Fibroblast of gingiva (primary cell): ENCODE measurements at regions not wholly inside any gene's neighbourhood (a gene's known extent, or its start where the extent isn't known, plus 50 kb on each side); places are given as distances from the start of the nearest gene placed in this dataset.

Experiments used
- DNase-seq: peaks from one replicate; pipeline ENCODE4 v3.0.0-alpha.2; 2011; ENCODE audit warnings: low read depth

- DNase-seq = no peak
These were observed 708.1 kb upstream of the RGMB start for GRCh38 chr5:98065261-98065909.

DNA sequence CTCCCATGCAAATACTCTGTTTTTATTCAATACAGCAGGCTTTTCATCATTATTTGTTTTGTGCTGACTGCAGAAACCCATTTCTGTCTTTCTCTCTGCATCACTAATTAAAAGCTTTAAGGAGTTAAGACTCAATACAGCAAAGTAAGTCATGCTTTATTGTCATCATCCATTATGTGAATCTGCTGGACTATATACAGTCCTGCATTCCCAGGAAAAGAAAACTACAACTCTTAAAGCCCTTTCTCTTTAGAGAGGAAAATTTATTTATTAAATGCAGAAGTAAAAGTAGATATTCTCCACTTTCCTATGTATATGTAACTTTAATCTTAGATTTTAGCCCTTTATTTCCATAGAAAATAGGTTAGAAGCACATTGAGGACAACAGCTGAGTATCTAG, 706.6 kb upstream of the RGMB start:
- DNase-seq = no peak

GRCh38 chr5:98069876-98070512, 703.5 kb upstream of the RGMB start:
- DNase-seq = peak; percentile 6

GRCh38 chr5:98072921-98073320, 700.5 kb upstream of the RGMB start:
- DNase-seq = no peak

- no peak for DNase-seq
These were observed 697.0 kb upstream of the RGMB start for GRCh38 chr5:98076501-98076900.

DNA sequence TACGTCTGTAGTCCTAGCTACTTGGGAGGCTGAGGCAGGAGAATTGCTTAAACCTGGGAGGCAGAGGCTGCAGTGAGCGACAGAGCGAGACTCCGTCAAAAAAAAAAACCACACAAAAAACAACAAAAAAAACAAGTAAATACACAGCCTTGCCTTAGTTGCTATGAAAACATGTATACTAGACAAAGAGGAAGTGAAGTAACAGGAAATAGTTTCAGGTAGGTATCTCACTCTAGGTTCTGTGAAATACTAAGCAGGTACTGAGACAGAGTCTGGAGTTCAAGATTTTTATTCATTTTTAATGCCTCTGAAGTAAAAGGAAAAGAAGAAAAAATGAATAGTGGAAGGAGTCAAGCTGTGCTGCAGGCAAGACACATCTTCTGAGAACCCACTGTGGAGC, 687.9 kb upstream of the RGMB start:
- DNase-seq = no peak

DNA sequence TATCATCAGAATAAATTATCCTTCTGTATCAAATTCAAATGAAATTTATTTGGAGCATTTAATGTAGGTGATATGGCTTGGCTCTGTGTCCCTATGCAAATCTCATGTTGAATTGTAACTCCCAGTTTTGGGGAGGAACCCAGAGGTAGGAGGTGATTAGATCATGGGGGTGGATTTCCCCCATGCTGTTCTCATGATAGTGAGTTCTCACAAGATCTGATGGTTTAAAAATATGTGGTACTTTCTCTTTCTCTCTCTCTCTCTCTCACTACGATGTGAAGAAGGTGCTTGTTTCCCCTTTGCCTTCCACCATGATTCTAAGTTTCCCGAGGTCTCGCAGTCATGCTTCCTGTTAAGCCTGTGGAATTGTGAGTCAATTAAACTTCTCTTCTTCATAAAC, 678.4 kb upstream of the RGMB start:
- DNase-seq = no peak

- peak; percentile 67 for DNase-seq
These were observed 677.3 kb upstream of the RGMB start for GRCh38 chr5:98096155-98096554.

- DNase-seq = no peak
These were observed 673.9 kb upstream of the RGMB start for GRCh38 chr5:98099448-98100105.

- no peak for DNase-seq
These were observed 672.3 kb upstream of the RGMB start for GRCh38 chr5:98101131-98101530.

GRCh38 chr5:98102936-98103335, 670.5 kb upstream of the RGMB start:
- no peak for DNase-seq

- DNase-seq = no peak
These were observed 669.7 kb upstream of the RGMB start for GRCh38 chr5:98103807-98104206.

DNA sequence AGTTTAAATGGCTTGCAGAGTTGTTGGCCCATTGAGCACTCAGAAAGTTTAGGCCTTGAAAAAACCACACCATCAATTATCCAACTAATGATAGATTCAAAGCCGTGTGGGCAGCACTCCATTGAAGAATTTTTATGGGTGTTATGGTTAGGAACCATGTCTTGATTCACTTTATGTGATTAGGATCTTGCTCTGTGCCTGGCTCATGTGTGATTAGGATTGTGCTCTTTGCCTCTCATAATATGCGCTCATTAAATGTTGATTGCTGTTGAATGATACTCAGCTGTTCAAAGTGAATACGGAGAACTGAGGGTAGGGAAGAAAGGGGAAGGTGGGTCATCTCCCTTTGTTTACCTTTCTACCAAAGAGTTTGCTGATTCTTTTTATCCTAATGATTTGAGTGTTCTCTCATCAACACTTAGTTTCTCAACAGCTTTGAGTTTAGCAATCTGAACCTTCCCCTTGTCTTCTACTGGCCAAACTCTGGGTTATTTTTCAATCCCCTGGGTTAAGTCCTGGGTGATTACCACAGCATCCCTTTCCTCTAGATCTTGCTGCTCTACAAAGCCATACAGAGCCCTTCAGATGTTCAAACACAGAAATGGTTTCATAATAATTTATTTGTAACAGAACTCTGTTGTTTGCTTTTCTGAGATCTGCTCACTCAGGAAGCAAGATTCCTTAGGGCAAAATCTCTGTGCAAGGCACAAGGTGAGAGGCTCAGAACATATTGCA, 668.8 kb upstream of the RGMB start:
- DNase-seq = peak; percentile 51

DNA sequence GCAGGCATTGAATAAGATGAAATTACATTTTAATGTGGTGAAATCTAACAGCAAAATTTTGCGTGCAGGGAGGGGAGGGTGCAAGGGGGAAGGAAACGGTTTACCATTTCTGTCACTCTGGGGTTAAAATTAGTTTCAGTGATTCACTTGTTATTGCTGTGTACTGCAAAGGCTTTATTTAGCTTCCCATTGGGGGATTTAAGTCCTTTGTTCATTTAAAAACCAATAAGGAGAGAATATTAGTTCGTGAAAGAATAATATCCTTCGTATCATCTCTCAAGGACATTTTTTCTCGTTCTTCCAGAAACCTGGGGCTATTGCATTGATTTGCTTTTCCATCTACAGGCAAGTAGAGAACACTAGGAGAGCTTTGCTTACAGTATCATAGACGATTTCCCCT, 667.8 kb upstream of the RGMB start:
- DNase-seq = no peak

DNA sequence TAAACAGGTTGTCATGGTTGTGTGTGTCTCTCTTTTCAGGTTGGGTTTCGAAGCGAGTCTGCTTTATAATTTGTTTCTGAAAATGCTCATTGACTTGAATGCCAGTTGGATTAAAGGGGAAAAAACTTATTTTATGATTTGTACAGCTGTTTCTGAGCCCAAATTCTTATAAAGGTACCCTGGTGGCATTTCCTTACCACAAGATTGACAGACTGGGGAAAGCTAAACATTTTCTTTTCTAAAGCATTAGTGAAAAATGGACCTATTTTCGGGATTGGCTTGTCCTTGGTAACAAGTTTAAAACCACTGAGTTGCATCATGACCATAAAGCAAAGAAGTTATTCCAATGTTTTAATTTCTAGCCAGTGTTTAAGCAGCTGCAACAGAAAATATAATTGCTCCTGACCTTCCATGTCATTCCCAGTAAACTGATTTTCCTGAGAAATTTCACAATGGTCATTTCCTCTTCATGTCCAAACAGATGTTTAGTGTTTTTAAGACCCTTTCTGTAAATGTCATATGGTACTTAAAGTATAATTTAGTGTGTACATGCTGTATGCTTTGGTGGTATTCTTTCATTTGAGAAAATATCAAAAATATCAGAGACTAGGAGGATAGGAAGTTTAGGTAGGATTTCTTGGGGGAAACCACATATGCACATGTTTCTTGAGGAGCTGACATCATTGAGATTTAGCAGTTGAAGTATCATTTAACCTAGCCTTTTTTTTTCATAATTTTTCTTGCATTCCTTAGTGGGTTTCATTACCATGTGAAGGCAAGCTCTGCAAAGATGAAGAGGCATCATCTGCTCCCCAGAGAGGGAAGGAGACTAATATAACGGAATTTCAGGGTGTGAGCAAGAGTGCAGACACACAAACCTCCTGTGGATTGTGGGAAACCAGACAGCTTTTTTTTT, 667.1 kb upstream of the RGMB start:
- peak; percentile 64 for DNase-seq

- DNase-seq = peak; percentile 63
These were observed 665.0 kb upstream of the RGMB start for GRCh38 chr5:98108497-98108896.

DNA sequence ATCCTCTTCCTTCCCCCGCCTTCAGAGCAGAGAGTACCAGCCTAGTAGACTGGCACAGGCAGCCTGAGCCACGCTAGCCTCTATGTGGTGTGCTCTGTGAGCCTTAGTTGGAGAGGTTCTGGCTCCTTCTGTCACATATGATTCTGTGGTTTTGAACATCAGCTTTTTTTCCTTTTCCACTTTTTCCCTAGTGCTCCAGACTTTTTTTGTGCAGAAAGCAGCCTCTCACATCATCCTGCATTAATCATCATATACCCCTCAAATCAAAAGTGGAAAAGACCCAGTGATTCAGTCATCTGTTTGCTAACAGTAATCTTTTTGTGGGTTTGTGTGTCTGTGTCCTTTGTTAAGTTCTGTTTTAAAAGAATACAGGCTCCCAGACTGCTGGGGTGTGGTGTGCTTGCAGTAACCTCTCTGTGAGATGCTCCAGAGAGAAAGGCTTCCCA, 663.9 kb upstream of the RGMB start:
- no peak for DNase-seq

DNA sequence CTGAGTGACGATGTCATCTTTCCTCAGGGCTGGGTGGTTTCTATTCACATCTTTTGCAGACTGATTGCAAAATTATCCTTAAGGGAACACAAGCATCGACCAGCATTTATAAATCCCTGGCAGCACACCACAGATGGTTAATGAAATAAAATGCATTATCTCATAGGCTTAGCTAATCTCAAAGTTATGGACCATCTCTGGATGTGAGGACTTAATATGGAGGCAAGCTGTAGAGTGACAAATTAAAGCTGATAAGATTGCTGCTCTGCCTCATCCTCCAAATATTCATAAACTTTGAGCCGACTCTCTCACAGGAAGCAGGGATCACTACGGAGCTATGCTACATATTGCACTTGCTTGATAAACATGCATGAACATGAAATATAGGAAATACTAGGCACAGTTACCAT, 663.2 kb upstream of the RGMB start:
- DNase-seq = peak; percentile 64

DNA sequence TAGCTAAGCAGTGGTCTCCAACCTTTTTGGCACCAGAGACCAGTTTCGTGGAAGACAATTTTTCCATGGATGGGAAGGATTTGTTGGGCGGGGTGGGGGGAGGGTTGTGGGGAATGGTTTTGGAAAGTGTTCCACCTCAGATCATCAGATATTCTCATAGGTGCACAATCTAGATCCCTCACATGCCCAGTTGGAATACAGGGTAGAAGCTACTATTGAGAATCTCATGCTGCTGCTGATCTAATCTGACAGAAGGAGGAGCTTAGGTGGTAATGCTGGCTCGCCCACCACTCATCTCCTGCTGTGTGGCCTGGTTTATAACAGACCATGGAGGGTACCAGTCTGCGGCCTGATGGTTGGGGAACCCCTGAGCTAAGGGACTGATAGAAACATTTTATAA, 662.7 kb upstream of the RGMB start:
- no peak for DNase-seq

DNA sequence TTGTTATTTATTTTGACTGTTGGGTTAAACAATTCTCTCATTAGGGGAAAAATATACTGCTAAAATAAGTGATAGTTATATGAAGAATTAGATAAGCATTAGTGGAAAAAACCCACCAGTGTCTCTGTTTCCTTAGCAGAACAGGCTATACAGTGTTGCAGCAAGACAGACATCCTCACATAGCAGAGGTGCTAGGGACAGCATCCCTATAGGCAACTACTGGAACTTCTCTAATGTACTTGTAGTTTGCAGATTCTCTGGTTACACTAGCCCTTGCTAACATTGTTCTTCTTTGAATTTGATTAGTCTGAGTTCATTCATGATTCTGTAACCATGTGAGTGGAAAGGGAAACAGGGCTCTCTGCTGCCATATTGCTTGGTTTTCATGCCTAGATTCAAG, 661.8 kb upstream of the RGMB start:
- no peak for DNase-seq

DNA sequence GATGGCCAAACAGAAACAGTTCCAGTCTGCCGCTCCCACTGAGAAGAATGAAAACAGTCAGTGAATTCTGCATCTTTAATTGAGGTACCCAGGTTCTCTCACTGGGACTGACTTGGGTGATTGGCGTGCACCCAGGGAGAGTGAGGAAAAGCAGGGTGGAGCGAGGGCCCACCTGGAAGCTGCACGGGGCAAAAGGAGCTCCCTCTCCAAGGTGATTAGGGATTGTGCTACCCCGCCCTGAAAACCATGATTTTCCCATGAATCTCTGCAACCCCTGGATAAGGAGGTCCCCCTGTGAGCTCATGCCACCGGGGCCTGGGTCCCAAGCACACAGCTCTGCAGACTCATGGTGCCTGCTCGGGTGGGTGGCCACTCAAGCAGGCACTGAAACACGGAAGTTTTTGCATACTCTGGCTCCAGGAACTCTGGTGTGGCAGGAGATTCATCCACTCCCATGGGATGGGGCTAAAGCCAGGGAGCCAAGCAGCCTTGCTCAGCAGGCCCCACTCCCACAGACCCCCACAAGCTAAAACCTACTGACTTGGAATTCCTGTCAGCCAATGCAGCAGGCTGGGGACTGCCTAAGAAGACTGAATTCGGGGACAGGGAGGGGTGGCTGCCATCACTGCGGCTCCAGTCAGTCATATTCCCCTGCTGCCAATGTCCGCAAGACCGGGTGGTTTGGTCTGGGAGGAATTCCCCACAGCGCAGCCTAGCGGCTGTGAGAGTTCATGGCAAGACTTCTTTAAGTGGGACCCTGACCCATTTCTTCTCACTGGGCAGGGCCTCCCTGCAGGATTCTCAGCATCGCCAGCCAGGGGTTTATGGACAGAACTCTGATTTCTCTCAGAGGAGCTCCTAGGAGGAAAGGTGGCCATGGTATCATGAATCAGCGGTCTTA, 652.2 kb upstream of the RGMB start:
- no peak for DNase-seq
